ENCODE measurements at regions not wholly inside any gene's neighbourhood (a gene's known extent, or its start where the extent isn't known, plus 50 kb on each side); places are given as distances from the start of the nearest gene placed in this dataset.
"Not testable (repeated sequence)": the region's sequence is repeated elsewhere in the genome, so short reads cannot be mapped to it uniquely, and the experiment has no call there.

DNA sequence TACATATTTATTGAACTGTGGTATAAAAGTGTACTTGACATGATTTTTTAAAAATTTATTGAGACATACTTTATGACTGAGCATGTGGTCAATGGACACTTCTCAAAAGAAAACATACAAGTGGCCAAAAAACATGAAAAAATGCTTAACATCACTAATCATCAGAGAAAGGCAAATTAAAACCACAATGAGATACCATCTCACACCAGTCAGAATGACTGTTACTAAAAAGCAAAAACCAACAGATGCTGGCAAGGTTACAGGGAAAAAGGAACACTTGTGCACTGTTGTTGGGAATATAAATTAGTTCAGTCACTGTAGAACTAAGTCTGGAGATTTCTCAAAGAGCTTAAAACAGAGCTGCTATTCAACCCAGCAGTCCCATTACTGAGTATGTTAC lies 1177.6 kb downstream of the GALC start:
- DNase-seq, result no peak

DNA sequence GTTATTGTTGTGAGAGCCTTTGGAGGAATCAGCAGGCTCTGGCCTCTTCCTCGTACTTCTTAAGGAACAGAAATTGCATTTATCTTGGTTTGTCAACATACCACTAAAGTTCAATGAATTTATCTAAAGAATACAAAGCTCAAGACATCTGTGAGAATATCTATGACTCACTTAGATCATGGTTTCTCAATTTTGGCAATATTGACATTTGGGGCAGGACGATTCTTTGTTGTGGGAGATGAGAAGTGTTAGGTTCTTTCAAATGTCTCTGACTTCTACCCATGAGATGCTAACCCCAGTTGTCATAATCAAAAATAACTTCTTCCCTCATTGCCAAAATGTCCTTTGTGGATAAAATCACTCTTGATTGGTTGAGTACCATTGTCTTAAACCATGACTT lies 1190.3 kb downstream of the GALC start:
- DNase-seq, result no peak

DNA sequence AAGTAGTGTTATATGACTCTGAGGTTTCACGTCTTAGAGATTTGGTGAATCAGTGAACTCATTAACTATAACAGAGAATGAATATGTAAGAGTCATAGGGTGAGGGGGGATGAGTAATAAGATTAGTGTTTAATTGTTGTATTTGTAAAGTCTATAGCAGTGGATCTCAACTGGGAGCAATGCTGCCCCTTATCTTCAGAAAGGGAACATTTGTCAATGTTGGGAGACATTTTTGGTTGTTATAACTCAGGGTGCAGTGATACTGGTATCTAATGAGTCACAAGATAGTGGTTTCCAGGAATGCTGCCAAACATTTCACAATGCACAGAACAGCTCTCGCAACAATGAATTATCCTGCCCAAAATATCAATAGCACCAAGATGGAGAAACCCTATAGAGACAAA lies 1193.7 kb downstream of the GALC start:
- DNase-seq, result no peak

DNA sequence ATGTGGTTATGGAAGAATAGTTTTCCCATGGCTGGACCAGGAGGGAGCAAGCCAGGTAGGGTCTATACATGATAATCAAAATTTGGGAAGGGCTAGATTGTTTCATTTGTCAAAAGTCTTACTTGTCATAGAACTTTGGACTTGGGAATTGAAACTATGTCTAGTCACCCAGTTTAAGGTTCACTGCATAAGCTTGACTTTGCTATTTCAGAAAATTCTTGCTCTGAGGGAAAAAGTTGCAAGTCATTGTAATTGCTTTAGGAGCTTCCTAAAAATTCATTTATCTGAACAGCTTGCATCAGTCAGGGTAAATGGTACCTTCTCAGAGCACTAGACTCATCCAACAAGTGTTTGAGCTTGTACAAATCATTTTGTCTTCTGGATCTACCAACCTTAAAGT lies 1194.7 kb downstream of the GALC start:
- no peak for DNase-seq

DNA sequence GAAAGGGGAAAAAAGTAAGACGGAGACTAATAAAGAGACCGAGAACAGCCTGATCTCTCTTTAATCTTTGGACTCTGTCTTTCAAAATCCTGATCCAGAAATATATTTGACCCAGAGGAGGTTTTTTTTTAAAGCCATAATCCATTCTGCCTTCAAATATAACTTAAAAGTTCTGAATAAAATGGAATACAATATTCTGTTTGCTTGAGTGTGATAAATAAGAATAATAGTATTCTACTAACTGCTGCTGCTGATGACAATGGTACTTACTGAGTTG lies 1196.0 kb downstream of the GALC start:
- DNase-seq, result no peak

DNA sequence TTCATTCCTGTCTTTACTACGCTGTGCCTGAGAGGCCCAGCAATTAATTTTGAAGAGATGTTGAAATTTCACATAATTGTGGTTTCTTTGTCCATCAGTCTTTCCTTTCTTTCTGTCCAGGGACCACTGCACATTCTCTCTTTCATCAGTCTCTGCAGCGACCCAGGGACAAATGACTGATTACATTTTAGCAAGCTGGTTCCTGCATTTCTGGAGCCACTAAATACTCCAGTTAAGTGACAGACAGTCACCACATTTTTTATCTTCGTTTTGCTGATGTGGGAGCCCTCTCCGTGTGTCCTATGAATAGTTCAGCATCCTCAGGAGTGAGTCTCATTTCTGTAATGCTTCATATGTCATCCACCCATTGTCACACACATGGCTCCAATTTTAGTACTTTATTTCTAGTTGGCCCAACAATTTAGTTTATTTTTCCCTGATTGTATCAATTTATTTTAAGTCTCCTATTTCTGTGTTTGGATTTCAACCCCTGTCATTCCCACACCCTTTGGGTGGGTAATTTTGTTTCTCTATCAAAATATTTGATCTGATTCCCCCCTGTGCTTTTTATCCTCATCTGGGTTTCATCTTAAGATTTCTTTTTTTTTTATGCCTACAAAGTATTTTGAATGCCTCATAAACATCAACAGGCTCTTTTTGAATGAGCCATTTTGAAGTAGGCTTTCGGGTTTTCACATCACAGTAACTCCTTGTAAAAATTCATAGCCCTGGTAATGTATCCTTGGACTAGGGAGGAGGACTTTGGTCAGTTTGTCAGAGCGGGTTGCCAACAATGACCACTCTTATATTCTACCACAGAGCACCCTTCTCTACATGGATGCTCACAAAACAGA lies 1196.5 kb downstream of the GALC start:
- DNase-seq, result no peak

DNA sequence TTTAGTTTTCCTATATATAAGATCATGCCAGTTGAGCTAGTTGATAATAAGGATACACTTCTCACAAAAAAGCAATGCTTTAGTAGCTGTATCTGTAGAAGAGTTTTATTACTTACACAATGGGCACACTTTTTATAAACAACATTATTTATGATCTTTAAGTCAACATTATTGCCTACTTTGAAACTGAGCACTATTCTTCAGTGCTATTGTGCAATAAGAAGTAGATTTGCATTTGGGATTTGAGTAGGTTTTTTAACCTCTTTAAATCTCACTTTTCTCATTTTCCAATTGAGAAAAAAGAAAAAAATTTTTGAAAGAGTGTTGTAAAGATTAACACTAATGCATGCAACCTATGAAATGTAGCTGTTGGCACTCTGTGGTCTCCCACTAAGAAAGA lies 1198.3 kb downstream of the GALC start:
- no peak for DNase-seq

DNA sequence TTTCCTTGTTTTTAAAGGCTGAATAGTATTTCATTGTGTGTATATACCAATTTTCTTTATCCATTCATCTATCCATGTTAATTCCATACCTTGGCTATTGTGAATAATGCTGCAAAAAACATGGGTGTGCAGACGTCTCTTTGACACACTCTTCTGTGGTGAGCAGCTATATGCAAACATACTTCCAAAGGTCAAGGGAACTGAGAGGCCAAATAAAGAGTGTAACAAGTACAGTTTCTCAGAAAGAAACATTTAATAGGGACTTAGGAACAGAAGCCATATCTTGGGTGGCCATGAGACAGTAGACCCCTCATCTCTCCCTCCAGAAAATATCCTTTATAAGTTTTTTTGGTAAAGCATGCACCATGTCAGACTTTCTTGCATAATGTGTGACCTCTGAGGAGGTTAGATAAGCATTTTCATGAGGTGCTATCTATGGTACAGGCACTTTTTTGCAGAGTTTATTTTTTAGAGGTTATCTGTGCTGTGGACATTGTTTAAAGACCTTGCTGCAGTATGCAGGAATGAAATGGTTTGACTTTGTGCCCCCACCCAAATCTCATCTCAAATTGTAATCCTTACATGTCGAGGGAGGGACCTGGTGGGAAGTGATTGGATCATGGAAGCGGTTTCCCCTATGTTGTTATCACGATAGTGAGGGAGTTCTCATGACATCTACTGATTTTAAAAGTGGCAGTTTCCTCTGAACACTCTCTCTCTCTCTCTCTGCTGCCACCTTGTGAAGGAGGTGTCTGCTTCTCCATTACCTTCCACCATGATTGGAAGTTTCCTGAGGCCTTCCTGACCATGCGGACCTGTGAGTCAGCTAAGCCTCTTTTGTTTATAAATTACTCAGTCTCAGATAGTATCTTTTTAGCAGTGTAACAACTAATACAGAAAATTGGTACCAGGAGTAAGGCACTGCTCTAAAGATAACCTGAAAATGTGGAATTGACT lies 1202.3 kb downstream of the GALC start:
- no peak for DNase-seq

DNA sequence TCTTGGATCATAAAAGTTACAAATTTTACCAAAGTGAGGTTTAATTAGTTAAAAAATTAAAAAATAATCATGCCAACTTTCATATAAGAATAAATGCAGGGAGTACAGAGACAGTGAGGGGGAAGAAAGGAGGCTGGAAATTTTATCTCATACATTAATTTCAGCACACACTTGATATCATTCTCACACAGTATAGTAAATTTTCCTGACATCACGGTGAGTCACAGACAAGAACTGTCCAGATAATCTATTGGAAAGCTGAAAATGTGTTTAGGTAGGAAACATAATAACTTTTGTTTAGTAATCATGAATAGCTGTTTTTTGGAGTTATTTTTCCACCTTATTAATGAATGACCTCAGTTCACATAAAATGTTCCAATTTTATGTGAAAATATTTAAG lies 1204.8 kb downstream of the GALC start:
- DNase-seq, result no peak

DNA sequence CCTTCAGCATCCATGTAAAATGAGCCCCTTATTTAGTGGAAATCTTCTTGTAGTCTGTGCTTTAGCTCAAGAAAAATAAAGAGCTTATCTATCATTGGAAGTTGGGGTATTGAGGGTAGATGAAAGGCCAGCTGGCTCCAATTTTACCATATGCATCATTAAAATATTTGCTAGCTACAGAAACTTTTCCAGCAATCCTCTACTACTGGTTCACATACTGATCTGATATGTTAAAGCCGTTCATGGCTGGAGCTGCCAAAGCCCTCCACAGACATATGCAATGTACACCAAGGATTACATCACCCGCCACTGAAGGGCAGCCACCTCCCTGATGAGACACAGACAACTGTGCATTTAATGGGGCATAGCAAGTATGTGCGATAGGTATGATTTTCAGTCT lies 1205.3 kb downstream of the GALC start:
- no peak for DNase-seq

DNA sequence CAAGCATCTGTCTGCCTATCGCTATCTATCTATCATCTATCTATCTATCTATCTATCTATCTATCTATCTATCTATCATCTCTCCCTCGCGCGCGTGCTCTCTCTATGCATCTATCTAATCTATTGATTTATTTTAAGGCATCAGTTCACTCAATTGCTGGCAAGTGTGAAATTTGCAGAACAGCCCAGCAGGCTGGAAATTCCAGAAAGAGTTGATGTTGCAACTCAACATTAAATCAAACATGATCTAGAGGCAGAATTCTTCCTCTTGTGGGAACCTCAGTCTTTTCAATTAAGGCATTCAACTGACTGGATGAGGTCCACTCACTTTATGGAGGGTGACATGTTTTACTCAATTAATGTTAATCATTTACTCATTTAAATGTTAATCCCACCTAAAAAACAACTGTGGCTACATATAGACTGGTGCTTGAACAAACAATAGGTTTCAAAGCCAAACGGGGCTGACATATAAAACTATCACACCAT lies 1210.8 kb downstream of the GALC start:
- no peak for DNase-seq

DNA sequence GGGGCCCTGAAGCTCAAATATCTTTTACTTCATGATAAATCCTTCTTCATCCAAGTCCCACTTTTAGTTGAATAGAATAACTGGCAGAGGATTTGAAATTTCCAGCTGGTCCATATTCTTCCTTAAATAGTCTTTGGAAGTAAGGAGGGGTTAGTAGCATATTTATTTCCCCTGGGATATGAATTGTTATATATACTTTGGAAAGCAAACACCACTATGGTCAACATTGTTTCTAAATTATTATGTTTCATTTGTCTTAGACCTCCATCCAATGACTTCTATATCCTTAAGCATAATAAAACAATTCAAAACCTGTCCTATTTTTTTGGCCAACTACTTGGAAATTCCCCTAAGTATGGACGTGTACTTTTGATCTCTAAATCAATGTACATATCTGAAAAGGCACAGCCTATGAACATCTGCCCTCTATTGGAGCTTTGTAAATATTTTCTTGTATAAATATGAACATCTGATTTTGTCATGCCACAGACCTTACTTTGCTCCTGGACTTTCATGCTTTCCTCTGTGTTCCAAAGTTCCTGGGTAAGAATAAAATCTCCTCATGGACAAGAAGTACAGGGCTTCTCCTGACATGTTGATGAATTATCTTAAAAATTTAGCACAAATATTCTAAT lies 1212.0 kb downstream of the GALC start:
- DNase-seq, result no peak

DNA sequence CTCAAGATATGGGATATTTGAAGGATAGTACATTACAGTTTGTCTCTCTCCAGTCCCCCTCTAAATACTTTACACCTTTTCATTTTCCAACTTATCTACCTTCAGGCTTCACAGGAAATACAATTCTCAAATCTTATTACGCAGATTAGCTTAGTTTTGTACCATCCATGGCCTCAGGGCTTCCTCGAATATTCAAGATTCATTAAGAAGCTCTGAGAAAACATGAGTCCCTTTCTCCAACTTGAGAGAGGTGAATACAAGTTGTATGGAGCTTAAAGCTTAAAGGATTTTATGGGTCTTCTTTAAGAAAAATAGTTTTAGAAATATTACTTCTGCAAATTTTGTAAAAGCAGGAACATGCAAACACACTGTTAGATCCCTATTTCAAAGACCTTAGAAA lies 1212.5 kb downstream of the GALC start:
- DNase-seq, result no peak

DNA sequence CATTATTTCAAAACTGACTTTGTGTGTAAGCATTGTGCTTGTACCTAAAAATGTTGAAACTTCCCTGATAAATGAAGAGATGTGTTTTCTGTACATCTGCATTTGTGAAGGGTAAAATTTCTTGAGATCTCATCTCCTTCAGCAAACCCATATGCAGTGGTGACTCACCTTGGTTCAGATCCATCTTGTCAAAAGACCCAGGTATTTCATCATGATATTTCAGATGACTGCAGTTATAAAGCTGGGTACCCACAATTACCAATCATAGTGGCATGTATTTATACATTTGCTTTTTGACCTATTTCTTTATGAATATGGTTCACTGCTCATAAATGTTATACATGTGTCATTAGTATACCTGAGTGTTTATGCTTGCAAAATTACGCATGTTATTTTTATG lies 1213.6 kb downstream of the GALC start:
- DNase-seq, result no peak

DNA sequence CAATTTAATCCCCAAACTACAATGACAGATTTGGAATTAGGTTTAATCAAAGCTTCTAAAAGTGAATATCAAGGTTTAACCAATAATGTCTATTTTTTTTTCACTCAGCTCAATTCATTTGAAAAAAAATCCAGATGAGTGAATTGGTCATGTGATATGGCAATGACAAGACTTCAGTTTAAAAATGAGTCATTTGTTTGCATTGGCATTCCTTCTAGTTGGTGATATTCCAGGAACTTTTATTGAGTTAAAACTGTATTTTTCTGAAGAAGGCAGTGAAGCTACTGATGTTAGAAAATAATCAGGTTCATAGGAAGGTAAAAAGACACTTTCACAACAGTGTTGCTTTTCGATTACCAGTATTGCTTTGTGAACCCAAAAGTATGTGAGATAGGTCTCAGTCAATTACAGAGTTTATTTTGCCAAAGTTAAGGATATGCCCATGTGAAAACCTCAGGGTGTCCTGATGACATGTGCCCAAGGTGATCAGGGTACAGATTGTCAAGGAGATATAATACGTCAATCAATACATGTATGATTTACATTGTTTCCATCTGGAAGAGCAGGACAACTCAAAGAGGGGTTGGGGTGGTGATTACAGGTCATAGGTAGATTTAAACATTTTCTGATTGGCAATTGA lies 1214.9 kb downstream of the GALC start:
- no peak for DNase-seq

DNA sequence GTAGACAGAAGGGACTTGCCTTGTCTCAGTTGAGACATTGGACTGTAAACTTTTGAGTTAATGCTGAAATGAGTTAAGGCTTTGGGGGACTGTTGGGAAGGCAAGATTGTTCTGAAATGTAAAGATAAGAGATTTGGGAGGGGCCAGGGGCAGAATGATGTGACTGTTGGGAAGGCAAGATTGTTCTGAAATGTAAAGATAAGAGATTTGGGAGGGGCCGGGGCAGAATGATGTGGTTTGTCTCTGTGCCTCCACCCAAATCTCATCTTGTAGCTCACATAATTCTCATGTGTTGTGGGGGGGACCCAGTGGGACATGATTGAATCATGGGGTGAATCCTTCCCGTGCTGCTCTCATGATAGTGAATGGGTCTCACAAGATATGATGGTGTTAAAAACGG lies 1217.1 kb downstream of the GALC start:
- DNase-seq, result not testable (repeated sequence)

DNA sequence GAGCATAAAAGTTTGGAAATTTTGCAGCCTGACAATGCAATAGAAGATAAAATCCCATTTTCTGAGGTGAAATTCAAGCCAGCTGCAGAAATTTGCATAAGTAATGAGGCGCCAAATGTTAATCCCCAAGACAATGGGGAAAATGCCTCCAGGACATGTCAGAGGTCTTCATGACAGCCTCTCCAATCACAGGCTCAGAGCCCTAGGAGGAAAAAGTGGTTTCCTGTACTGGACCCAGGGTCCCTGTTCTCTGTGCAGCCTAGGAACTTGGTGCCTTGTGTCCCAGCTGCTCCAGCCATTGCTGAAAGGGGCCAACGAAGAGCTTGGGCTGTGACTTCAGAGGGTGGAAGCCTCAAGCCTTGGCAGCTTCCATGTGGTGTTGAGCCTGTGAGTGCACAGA lies 1218.1 kb downstream of the GALC start:
- DNase-seq, result no peak

DNA sequence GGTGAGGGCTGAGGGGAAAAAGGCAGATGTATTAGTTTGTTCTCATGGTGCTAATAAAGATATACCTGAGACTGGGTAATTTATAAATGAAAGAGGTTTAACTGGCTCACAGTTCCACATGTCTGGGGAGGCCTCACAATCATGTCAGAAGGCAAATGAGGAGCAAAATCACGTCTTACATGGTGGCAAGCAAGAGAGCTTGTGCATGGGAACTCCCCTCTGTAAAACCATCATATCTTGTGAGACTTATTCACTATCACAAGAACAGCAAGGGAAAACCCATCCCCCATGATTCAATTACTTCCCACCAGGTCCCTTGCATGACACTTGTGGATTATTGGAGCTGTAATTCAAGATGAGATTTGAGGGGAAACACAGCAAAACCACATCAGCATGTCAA lies 1220.9 kb downstream of the GALC start:
- DNase-seq, result no peak

DNA sequence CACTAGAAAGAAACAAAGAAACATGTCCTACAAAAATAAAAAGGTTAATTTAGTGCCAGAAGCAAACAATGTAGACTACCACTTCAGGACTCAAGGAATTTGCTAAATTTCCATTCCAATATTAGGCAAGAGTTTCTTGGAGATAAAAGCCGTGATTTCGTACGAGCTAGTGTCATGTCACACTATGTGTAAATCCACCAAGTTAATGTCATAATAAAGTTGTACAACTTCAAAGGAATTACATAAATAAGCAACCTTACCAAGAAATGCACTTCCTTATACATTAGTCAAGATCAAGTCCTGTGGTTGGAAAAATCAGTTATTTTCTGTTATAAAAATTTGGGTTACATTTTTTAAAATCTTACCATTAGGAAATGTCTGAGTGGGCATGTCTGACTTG lies 1222.8 kb downstream of the GALC start:
- DNase-seq, result no peak

DNA sequence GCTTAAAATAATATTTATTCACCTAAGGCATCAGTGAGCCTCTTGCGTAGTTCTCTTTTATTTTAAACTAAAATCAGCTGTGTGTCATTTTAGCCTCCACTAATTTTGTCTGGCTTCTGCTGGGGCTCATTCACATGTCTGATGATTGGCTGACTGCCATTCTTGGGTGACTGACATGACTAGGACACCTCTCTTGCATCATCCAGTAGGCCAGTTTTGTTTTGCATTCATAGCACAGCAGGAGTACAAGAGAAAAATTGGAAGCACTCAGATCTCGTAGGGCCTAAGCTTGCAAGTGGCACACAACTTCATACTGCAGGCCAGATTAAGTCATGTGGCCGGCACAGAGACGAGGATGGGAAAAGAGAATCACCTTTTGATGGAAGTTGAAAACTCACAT lies 1226.5 kb downstream of the GALC start:
- DNase-seq, result no peak

DNA sequence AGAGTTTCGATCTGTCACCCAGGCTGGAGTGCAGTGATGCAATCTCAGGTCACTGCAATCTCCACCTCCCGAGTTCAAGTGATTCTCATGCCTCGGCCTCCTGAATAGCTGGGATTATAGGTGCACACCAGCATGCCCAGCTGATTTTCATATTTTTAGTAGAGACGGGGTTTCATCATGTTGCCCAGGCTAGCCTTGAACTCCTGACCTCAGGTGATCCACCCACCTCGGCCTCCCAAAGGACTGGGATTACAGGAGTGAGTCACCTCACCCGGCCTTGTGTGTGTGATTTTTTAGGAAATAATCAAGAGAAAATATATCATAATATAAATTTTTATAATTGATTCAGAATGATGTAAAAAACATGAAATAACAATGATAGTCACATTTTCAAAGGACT lies 1231.4 kb downstream of the GALC start:
- no peak for DNase-seq

All from amygdala (tissue), 56 donors.